HG02852 (cell line): ENCODE measurements at regions not wholly inside any gene's neighbourhood (a gene's known extent, or its start where the extent isn't known, plus 50 kb on each side); places are given as distances from the start of the nearest gene placed in this dataset.

ENCODE experiments used
- ATAC-seq: cut with Tn5 transposase; IDR thresholded peaks from one replicate; pipeline ENCODE4 v1.9.1; 2021; ENCODE audit warnings: mild to moderate bottlenecking, moderate library complexity; ENCODE audit not compliant: unreplicated experiment

DNA sequence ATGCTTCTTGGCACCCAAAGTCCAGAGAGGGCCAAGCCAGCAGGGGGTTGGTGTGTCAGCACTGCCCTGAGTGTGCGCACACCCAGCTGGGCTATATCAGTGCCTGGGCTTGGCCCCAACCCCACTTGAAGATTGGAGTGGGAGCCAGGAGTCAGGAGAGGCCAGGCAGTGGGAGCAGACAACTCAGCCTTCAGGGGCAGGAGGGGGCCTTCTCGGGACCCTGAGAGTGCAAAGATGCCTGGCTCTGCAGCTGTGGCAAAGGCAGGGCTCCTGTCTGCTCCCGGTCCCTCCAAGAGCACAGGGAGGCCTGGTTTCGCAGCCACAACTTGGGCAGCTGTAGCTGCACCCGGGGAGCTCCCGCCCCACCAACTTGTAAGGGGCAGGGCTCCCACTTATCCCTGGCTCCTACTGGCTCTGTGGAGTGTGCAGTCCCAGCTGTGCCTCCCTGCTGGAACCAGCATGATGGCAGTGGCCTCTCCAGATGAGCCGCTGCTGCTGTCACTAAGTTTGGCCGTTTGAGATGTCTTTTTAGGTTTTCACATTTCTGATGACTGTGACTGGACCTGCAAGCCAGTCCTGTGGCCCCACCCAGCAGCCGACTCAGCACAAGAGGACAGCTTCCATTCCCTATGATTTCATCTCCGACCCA is 148.8 kb upstream of the HS6ST1 start:
- ATAC-seq: no peak

DNA sequence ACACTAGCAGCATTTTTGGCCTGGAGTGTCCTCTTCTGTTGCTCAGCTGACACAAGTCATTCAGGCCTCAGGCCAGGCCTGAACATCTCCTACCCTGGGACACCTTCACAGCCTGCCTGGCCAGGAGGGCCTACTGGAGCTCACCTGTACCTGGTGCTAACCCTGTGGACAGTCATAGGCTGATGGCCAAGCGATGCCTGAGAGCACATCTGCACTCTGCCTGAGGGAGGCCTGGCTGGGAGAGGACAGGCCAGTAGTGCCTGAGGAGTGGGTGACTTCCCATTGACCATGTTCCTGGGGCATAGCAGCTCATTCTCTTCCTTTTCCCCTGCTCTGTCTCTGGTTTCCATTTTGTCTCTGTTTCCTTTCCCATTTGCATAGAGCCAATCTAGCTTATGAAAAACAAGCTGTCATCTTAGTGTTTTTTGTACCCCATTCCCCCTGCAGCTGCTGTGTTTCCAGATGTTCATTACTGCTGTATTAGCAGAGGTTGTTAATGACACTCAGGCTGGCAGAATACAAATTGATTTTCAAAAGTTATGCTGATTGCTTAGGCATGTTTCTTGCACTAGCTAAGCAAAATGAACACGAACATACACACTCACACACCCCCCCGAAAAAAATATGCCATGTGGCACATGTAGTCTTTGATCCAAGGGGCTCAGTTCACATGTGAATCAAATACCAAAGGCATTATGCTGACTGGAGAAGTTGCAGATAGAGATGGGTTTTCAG is 149.7 kb upstream of the HS6ST1 start:
- no peak for ATAC-seq

DNA sequence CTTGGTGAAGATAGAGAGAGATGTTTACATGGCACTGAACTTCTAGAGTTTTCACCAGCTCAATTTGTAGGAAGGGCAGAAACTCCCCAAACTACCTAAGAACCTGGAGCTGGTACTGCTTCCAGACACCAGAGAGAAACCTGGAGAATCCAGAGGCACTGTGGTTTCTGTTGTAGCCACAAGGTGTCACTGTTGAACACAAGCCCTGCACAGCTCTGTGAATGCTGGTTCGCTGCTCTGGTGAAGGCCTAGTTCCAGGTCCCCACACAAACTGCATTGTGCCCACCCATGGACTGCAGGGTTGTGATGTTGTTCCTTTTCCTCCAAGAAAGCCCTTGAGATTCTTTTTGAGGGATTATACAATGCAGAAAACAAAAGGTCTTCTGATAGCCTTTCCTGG is 150.5 kb upstream of the HS6ST1 start:
- no peak for ATAC-seq

DNA sequence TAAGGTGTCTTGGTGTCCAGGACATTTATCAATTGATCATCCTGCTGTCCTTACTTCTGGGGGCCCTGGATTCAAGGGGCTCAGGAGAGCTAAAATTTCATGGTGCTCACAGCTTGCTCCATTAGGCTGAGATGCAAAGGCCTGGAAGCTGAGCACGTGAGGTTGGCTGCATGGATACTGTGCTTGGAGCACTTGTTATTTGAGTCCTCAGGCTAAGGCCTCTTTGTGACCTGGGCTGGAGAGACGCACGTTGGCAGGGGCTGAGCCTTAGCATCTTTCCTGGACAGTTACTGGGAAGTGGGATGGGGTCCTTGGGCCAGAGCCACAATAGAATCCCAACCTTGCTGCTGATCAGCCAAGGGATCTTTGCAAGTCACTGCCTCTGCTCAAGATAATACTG is 151.2 kb upstream of the HS6ST1 start:
- no peak for ATAC-seq

DNA sequence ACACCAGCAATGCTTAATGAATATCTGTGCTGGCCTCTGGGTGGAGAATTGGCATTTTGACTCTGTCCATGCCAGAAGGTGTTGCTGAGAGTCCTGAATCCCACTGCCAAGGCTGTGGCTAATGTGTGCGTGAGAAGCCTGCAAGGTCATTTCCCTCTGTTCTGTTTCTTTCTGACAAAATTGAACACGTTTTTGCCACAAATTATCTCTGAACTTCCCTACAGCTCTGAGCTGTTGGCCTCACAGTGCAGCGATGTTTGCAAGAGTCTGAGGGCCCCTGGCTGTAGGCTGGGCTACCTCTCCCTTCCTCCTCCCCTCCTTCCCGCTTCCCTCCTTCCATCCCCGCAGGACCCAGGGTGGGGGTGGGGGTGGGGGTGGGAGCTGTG is 154.1 kb upstream of the HS6ST1 start:
- ATAC-seq: peak; percentile 36

DNA sequence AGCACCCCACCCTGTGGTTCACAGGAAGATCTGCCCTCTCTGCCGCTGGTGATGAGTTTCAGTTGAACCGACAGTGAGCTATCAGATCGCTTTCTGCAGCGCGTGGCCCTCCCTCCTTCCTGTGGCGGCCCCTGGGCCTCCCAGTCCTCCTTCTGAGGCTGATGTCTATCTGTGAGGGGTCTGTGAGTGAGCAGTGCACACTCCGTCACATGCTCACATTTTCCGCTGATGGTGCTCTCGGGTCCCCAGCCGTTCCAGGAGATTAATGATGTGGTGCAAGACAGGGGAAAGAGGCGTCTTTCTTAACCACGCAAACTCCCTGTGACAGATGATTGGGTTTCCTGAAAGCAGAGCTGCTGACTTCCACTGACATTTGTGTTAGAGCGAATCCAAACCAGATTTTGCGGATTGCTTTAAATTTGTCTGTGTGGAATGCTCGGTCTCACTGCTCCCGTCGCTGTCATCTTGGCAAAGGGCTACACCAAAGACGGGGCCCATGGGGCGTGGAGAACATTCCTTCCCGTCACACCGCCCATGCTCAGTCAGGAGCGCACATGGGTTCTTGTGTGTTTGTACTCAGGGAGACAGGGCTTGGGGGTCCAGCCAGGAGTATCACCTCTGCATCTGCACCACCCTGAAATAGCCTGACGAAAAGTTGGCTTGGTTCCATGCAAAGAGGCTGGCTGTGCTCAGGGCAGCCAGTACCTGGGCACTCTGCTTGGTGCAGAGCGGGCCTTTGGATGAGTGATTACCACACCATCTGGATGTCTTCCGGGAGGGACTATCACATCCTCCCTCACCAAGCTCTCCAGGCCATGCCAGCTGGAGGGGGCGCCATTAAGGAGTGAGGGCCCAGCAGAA is 154.7 kb upstream of the HS6ST1 start:
- peak; percentile 81 for ATAC-seq

DNA sequence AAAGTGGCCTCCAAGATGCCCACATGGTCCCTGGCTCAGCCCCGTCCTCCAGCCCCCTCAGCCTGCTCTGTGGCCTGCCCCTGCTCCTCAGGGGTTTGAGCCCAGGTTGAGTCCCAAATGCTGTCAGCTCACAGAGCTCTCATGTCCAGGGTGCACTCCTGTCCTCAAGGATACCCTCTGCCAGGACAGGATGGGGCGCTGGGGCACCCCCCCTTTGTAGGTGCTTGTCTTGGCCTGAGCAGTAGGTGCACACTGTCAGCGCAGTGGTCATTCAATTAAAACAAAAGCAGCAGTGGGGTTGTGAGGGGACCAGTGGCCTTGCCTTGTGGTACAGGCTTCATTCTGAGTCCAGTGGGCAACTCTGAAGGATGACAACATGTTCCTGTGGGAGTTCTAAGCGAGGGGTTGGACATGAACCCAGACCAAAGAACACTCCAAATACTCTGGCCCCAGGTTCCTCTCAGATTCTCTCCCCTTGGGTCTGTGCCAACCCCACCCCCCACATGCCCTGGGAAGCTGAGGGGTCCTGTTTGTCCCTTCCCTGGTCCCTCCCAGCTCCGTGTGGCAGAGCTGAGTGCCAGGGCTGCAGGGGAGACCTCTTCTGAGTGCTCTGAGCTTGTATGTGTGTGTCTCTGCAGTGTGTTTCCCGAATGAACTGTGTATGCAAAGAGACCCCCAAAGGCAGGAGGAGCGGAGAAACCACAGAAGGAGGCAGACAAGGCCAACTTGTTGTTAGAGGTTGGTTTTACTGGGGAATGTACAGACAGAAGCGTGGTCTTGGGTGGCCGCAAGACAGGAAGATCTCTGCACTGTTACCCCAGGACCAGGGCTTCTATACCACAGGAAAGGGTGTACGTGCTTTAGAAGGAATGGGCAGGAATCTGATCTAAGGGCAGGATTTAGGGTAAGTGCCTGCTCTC is 155.6 kb upstream of the HS6ST1 start:
- ATAC-seq: no peak

DNA sequence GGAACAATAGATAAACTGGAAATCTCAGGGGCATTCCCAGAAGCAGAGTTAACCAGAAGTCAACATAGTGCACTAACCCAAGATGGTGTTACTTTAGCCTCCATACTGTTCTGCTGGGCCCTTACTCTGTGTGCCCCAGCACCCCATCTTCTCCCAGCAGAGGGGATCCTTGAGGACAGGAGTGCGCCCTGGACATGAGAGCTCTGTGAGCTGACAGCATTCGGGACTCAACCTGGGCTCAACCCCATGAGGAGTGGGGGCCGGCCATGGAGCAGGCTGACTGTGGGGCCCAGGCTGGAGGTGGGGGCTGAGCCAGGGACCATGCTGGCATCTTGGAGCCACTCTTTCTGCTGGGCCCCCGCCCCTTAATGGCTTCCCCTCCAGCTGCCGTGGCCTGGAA is 156.3 kb upstream of the HS6ST1 start:
- no peak for ATAC-seq

DNA sequence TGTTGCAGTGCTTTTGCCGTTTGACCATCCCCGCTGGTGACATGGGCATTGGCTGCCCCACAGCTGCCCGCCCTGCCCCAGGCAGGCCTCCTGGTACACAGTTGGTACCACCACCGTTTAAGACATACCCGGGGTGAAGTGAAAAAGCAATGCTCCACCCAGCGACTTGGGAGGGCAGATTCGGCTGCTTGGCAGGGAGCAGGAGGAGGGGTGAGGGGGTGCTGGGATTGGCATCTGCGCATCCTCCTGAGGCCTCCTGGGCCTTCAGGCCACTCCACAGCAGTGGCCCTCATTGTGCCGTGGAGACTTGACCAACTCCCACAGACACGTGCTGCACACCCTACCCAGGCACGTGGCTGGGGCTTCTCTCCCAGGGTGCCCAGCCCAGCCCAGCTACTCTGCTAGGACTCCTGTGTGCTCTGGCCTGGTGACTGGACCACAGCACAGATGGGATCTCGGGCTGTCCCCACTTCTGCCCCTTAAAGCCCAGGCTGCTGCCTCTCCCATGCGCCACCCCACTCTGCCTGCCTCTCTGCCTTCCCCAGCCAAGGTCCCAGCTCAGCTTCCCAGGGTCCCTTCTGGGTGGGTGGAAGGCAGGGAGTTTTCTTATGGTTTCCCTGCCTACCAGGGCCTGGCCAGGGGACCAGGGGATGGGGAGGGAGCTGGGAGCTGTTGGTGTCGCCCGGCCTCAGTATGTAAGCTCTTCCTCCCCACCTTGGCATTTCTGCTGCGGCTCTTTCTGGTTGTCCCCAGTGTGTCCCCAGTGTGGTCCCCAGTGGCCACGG is 157.0 kb upstream of the HS6ST1 start:
- no peak for ATAC-seq

DNA sequence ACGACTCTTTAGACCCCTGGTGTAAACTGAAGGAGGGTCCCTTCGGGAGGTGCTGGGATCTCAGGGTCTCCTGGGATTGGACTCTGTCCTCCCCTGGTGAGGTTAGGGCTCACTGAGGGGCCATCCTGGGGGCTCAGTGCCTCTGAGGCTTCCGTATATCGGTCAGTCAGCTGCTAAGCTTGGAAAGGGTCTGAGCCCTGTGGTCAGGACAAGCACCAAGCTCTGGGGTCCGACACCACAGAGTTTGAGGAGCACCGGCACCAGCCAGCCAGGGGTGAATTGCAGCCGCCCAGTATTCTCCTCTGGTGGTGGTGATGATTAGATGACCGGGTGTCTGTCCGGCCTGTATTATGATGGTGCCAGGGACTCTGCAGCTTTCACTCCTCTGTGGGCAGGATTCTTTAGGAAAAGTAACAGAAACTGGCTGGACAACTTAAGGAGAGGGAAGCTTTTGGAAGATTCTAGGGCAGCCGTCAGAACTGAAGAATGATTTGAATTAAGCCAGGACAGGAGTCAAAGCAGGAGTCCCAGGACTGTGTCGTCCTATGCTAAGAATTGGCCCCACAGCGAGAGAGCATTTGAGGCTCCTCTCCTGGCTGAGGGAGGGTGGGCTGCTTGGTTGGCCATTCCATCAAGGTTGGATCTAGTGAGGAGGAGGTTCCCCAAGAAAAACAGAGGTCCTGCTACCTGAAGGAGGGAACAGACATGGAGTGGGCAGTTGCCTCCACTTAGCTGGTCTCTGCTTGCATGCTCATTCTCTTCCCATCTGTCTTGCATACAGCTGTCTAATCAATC is 158.6 kb upstream of the HS6ST1 start:
- ATAC-seq: no peak

DNA sequence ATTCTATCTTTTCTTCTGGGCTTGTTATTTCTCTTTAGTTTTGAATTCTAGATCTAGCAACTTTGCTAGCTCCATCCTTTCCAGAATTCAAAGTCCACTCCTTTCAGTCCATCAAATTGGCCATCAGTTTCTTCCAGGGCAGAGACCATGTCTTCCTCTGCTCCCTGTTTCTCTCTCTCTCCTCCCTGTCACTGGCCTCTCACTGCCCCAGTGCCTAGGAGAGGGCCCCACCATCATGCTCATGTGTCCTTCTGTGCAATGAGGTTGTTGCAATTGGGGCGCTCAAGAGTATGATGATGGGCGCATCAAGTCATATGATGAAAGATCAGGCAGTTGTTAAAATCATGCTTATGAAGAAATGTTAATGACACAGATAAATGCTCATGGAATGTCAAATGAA is 159.2 kb upstream of the HS6ST1 start:
- ATAC-seq: no peak

DNA sequence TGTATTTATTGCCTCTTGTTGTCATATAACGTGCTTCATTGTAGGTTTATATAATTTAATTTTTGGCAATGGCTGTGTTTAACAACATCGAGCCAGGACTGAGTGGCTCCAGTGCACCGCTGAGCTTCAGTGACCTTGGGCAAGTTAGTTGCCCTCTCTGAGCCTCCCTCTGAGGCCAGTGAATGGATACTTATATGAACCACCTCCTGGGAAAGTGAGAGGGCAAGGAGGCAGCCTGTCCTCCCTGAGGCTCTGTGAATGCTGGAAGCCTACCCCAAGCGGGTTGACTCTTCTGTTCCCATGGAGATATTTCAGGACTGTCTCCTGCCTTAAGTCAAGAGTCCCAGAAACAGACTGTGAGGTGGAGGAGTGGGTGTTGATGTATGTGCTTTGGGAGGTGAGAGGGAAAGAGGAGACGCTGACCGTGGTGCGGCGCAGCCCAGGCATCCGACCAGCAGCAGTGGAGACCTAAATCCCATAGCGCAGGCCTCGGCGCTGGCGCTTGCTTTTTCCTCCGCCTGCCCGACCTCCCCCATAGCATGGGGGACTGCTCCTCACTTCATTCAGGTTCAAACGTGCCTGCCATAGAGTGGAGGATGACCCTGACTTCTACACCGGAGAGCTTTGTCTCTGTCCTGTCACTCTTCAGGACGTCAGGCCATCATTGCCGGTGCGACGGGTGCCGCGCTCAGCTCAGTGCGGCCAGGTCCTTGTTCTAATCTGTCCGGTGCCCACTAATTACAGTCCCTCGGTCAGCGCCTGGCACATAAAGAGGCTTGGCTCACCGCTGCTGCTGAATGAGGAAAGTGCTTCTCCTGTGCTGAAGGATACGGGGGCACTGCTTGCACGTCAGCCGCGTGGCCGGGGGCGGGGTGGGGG is 167.3 kb upstream of the HS6ST1 start:
- no peak for ATAC-seq

DNA sequence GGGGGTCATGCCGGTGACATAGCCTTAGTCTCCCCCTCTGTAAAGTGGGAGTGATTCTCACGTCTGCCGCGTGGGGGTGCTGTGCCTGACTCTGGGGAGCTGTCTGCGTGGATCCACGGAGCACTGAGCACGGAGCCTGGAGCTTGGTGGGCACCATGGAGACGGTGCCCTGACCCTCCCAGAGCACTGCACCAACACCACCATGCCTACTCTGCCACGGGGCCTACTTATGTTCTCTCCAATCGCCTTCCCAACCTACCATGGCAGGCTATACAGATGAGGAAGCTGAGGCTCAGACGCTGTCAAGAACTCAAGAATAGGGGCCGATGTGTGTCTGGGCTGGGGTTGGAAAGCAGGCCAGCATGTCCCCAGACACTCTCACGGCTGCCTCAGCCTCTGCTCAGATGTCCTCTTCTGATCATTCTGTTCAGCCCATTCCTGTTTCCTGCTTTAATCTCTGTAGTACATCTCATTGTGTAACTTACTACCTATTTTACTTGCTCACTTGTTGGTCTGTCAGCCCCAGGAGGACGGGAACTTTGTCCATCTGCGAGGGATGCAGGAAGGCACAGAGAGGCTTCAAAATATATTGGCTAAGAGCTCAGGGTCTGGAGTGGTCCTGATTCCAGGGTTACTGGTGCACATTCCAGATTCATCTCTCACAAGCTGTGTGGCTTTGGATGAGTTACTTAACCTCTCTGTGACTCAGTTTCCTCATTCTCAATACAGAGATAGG is 168.1 kb upstream of the HS6ST1 start:
- no peak for ATAC-seq

DNA sequence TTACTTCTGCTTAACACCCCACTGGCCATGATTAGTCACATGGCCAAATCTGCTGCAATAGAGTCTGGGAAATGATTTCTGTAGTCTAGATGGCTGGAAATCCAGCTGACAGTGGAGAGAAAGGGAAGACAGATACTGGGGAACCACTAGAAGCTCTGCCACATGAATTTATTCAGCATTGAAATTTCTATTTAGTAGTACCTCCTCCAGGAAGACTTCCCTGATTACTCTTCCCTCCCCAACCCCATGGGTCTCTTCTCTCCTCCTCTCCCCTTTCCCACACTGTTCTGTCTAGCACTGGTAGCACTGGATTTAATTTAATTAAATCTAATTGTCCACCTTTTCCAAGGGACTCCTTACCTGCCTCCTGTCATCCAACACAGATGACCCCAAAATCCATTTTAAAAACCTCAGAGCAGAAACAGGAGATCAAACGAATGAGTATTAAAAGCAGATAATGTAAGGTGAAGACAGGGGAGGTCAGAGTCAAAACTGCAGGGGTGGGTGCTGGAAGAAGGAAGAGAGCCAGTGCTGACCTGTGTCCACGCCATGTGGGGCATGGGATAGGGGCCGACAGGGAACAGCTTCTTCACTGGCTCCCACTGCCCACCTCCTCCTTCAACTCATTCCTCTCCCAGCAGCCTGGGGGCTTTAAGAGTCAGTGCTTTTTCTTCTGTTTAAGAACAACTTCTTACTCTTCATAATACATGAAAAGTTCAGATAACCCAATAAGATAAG is 169.2 kb upstream of the HS6ST1 start:
- no peak for ATAC-seq

DNA sequence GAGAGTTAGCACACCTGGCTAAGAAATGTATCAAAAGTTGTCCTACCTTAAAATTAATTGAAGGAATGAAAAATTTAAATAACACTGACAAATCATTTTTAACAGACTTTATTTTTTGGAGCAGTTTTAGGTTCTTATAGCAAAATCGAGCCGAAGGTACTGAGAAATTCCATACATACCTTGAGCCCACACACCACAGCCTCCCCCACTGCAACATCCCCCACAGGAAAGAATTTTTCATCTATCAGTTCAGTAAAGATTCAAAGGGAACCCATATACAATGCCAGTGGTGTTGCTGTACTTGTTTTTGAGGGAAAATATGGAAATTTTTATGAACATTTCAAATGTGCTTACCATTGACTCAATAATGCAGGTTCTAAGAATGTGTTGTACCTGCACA is 169.8 kb upstream of the HS6ST1 start:
- no peak for ATAC-seq

DNA sequence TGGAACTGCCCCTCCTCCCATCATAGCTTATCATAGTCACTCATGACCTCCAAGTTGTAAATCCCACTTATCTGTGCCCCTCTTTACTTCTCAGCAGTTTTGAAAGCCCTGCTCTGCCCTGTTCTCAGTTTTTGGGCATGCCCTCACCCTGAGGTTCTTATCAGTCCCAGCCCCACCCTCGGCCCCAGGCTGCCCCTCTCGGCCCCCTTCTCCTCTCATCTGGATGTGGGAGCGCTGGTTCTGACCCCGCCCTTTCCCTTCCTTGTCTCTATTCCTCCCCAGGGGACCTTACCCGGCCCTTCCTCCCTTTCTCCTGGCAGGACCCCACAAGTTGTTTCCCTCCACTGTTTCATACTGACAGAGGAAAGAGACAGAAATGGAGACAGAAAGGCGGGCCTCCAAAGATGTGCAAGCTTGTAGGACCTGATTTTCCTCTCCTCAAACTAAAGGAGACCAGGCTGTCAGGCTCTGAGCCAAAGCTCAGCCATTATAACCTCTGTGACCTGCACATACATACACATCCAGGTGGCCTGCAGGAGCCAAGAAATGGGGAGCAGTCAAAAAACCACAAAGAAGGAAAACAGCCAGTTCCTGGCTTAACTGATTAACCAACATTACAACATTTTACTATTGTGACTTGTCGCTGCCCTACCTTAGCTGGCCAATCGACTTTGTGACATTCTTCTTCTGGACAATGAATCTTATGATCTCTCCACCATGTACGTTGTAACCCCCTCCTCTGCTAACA is 171.0 kb upstream of the HS6ST1 start:
- ATAC-seq: no peak
